ENCODE measurements at regions not wholly inside any gene's neighbourhood (a gene's known extent, or its start where the extent isn't known, plus 50 kb on each side); places are given as distances from the start of the nearest gene placed in this dataset.

DNA sequence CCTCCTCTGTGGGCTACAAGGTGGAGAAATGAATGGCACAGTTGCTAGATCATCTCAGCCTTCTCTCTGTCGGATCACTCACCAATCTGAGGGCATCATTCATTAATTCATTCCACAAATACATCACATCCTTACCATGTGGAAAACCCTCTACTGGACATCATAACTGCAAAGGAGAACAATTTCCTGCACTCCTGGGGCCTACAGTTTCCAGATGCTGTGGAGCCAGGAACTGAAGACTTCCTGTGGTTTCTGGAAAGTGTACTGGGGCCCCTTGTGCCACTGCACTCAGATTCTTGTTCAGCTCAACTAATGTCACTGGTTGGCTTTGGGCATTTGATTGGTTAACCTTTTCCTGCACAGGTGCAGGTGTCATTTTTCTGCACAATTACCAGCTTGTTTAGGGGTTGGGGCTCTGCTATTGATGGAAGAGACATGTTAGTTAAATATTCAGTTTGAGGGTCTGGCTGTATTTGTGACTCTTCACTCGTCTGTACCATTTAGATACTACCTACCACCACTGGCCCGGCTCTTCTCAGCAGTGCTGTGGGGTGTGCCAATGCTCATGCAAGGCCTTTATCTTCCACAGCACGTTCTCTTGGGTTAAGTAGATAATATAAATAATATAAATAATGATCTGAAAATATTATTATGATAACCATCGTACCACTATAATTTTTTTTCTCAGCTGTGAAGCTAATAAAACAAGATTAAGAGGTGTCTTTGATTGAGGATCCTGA is 427.3 kb downstream of the TSN start:
- no peak for DNase-seq

DNA sequence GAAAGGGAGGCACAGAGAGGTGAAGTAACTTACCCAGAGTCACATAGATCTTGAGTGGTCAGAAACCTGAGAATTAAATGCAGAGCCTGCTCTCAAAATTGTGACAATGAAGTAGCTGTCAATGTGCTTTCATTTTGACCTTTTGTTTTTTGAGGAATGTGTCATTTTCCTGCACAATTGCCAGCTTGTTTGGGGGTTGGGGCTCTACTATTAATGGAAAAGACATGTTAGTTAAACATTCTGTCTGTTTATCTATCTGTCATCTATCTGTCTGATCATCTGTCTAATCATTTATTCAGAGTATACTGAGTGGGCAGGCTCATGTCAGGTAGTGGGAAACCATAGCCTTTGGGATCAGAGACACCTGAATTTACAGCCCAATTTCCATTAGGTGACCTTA is 428.4 kb downstream of the TSN start:
- DNase-seq, result no peak

DNA sequence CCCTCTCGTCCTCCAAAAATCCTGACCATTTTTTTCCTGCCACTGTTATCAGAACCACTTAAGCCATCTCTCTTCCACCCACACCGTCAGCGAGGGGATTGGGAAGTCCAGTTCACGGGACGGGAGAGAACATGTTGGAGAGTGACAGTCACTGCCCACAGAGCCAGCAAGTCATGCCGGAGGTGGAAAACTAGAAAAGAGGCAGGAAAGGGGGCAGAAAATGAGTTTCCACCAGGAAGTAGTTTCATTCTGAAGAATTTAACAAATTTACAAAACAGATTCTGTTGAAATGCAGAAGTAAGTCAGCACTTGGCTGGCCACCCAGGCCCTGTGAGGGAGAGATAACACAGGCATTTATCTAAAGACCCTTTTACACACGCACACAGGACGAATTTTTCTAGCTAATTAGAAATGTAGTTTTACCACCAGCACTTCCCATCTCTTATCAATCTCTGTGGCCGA is 431.3 kb downstream of the TSN start:
- no peak for DNase-seq

DNA sequence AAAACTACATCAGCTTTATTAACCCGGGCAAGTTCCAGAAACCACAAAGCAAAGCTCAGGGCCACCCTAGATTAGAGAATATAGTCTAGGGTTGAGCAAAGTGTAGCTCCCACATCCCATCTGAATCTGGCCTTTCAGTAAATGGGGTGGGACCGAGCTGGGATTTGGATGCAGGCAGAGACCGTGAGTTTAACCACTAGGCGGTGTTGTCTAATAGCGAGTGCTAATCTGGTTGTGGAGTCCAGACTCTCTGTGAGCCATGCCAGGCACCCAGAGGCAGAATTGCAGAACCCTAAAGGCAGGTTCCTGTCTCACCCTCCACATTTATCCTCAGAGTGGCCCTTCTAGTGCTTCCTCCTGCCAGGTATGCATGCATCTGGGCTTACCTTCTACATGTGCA is 435.9 kb downstream of the TSN start:
- DNase-seq, result peak; percentile 16

DNA sequence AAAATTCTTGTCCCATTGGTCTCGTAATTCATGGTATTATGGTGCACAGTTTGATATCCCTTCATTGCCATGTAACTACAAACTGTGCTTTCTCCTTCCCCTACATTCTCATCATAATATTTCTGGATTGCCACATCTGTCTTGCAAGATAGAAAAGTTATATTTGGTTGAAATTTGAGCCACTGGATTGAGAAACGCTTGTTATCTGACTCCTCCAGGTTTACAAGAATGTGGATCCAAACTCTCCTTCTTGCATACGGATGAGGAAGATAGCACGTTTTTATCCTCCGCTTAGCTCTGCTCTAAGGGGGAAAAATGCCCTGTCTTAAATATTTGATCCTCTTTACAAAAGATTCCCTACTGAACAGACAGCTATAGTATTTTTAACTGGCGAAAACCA is 438.2 kb downstream of the TSN start:
- DNase-seq, result no peak

DNA sequence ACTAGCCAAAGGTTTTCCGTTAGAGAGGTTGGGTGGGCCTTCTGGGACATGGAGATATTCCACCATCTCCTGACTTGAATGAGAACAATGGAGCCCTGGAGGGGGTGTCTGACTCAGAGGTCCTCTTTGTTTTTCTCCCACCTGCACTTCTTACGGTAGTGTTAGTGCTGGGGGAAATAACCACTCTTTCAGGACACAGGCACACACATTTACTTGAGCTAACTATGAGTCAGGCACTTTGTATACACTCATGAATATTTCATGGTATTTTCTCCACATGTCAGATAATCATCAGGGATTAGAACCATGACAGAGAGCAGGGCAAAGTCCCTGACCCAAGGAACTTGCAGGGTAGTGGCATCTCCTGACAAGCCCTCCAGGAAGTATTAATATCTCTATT is 439.1 kb downstream of the TSN start:
- DNase-seq, result no peak

DNA sequence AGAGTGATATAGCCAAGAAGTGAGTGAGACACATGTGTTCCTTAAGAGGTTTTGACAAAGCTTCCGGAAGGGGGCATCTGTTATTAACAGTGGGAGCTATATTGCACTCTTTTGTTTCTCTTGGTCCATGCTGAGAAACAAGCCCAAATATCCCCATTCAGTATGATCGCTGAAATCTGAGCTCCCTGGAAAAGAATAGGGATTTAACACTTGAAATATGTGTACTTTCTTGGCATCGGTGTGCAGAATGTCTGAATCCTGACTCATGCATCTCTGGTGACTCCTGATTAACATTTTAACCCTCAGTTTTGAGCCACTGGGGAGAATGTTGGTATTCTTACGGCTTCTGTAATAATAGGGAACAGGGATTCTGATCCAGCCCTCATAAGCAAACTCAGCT is 448.1 kb downstream of the TSN start:
- DNase-seq, result no peak

DNA sequence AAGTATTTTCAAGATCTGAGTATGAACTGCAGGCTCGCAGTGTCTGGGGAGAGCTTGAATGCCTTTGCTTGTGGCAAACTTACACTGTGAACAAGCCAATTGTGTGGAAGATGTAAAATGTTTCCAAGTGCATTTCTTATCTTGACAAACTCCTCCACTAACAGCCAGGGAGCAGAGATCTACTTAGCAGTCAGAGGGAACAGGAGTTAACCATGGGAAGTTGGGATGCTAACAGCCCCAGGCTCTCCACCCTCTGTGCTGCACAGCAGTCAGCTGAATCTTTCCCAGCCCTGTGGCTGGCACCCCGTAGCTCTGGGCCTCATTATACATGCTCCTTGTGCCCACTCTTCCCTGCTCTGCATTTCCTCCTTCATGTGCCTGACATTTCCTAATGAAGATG is 450.2 kb downstream of the TSN start:
- DNase-seq, result no peak

DNA sequence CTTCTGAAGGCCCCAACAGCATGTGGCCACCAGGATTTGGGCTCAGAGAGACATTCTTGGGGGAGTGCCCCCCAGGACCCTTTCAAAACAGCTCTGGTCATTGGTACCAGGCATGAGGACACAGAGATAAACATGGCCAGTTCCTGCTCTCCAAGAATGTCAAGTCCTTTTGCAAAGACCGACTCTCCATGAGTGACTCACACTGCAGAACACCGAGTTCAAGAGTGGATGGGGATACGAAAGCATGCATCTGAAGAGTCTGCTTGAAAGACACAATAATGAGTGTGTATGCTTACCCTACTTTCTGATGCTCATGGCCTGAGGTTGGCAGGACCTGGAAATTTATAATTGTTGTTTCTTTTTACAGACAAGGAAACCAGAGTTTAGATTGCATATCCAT is 450.6 kb downstream of the TSN start:
- no peak for DNase-seq

DNA sequence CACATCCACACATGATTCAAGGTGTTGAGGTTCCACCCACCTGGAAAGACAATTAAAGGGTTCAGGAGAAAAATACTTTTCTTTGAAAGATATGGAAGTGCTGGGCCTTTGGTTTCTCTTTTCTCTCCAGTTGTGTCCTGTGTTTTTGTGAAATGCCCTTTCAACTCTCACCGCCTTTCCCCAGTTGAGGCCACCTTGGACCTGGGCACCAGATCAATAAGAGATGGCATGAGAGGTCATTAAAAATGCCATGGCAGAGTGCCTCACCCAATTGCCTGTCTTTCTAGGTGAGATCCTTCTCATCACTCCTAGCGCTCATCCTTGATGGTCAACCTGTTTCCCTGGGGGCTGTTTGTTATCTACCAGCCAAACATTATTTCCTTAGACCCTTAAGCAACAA is 453.9 kb downstream of the TSN start:
- DNase-seq, result no peak

DNA sequence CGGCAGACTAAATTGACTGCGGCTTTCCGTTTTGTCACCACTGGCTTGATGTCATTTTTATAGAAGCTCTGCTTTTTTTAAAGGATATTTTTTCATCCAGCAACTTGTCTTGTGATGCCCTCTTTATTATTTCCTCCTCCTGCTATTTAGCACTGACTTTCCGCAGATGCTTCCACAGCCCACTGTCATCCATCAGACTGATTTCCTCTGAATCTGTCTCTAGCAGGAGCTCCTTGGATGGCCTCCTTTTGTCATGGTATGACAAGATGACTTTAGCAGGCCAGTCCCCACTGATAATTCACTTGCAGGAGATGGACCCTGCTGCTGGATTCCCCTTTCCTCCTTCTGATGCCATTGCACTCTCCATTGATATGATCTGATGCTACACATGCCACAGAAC is 454.6 kb downstream of the TSN start:
- DNase-seq, result no peak

DNA sequence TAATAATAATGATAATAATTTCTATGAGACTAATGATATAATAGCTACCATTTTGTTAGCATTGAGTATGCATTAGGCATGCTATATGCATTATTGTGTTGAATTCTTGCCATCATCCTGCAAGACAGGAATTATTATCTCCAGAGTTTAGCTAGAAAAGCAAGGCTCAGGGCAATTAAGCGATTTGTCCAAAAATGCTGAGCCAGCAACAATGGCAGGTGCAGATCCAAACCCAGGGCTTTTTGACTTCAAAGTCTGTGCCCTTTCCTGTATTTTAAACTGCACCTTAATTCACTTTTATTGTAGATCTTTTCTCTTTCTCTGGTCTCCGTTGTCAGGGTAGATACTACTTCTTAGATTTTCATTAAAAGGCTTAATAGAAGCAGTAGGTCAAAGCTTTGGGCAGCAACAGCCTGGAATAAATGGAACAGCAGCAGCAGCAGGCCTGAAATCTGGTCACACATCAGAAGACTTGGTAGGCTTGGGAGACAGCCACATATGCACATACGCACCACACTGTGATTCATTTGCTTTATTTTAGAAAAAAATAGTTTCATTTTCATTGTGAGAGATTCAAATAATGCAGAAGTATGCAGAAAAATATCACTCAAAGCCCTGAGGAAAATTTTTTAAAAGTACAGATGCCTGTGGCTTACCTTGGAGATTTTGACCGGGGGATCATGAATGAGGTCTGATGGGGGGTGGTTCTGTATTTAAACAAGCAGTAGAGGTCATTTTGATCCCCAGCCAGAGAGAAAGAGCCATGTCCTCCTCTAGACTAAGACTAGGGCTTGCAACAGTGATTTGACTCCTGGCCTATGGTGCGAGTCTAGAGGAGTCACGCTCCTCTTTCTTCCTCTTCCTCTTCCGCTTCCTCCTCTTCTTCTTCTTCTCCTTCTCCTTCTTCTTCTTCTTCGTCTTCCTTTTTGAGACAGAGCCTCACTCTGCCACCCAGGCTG is 455.7 kb downstream of the TSN start:
- no peak for DNase-seq

DNA sequence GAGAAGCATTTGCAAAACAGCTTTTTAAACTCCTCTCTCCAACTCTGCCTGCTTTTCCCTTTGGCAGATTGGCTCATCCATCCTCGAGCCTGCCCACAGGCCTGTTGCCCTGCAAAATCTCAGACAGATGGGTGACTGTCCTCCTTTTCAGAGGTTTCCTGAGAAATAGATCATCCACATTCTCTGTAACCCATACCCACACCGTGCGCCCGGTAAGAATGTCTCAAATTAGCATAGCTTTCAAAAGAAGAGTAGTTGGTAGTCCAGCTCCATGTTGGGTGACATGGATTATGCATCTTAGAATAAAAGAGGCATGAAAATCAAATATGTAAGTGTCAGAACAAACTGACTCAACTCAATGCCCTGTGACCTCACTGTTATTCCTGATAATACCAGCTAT is 457.9 kb downstream of the TSN start:
- DNase-seq, result no peak

DNA sequence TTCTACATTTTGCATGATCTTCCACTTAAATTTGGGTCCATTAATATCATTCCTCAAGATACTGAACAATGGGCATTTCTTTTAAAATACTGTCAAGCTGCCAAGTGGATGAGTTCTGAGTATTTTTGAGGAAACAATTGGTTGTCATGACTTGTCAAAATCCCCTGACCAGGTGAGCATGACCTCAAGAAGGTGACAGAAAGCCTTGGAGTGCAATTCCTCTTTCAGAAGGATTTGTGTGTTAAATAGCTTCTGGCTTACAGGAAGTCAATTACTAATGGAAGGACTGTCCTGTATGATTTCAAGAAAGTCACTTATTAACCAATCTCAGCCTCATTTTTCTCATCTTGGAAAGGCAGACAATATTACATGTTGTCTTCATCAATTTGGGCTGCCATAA is 460.6 kb downstream of the TSN start:
- no peak for DNase-seq

DNA sequence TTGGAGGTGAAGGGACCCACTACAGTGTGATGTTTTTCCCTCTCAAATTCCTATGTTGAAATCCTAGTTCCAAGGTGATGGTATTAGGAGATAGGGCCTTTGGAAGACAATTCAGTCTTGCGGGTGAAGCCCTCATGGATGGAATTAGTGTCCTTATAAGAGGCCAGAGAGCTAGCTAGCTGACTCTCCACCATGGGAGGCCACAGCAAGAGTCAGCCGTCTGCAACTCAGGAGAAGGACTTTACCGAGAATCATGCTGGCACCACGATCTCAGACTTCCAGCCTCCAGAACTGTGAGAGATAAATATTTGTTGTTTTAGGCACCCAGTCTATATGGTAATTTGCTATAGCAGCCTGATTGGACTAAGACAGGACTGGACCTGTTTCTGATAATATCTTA is 461.4 kb downstream of the TSN start:
- no peak for DNase-seq

DNA sequence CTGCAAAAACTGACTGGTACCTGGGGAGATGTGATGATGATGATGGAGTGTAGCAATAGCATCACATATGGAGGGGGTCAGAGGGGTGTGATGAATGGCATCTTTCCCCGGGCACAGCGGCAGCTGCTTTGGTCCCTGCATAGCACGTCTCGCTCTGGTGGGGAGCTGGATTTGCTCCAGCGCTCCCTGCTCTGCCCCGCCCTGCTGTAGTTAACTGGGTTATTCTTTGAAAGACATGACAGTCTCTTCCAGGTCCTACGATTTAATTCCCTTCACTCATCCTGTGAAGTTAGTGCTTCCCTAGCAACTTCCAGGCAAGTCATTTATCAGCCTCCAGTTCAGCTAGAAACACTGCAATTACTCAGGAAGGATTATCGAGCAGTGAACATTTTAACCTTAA is 463.1 kb downstream of the TSN start:
- DNase-seq, result no peak

DNA sequence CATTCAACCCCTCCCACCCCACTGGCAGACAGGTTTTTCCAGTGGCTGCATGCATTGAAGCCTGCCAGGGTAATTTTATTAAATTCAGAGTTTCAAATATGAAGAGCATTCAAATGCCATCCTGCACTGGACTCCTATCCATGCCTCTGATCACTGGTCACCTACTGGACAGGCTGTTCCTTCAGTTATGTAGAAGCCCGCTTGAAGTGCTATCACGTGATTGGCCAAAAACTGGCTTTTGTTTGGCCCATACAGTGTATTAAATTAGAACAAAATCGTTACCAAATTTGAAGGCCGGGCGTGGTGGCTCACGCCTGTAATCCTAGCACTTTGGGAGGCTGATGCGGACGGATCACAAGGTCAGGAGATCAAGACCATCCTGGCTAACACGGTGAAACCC is 464.1 kb downstream of the TSN start:
- no peak for DNase-seq

DNA sequence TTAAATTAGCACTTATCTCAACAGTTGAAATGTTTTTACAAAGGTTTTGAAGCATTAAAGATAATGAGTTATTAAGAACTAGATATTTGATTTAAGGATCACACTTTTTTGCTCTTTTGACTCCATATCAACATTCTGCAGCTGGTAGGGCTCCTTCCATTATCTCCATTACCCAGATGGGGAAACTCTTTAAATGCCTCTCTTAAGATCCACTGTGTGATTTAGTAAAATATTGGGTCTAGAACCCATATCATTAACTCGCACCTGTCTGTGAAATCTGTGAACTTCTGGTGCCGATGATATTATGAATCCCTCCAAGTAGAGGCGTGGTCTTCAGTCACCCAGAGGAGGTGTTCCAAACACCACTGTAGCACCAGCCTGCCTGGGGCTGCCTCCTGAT is 466.2 kb downstream of the TSN start:
- no peak for DNase-seq

DNA sequence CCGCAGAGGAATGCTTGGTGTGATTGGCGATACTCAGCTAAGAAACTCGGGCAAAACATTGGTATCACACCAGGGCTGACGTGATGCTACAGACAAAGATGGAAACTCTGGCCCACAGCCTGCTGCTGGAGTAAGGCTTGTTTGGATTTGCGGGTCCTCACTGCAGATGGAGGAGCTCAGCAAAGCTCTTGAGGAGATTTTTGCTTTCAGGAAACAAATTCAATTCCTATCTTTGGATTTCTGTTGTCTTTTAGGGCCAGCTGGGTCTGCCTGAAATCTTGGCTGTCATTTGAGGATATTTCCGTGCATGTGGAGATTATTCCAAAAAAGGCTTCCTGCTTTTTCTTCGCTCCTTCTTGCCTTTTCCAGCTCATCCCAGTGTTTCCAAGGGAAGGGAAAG is 475.8 kb downstream of the TSN start:
- no peak for DNase-seq

DNA sequence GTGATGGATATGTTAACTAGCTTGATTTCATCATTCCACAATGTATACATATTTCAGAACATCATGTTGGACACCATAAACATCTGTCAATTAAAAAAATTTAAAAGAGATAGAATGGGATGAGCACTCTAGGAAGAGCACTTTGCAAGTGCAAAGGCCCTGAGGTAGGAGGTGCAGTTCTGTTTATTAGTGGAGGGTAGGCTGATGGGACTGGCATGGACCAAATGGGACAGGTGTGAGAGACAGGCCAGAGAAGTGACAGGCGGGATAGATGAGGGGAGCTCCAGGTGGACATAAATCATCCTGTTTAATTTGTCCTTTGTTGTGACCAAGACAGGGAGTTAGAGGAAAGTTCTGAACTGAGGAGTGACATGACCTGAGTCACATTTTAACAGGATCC is 477.9 kb downstream of the TSN start:
- no peak for DNase-seq

DNA sequence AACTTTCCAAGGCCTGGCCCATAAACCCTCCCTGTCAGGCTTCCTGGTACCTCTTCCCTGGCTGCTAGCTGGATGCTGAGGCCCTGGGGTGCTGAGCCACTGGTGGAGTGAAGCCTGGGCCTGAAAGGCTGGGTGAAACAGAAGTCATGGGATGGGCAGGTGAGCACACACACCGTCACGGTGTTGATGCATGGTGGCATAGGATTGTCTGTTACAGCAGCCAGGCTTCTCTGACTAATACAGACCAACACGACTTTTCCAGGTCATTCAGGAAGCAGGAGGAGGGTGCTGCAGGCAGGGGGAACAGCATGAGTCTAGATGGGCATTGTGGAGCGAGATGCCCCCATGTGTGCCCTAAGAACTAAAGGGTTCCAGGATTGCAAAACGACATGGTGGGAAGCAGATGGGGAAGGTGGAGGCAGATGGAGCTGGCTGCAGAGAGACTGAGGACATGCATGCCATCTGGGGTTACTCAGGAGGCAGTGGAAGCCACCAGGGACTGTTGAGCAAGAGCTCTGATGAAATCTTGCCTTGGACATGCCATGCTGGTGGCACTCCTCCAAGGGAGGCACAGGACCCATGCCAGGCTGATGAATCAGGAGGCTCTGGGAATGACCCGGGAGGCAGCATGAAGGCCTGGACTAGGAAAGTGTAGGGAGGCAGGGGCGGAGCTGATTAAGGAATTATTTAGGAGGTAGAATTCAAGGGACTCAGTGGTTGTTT is 480.9 kb downstream of the TSN start:
- no peak for DNase-seq

DNA sequence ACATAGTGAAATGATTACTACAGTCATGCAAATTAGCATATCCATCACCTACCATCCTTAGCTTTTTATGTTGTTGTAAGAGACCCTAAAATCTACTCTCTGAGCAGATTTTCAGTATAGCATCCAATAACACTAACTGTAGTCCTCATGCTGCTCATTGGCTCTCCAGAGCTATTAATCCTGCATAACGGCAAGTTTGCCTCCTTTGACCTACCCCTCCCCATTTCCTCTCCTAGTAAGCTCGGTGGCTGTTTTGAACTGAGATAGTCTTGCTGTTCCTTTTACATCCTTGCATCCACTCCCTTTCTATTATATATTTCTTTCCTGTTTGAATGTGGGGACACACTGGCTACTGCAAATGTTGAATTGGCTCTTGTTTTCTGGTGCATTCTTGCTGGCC is 481.5 kb downstream of the TSN start:
- no peak for DNase-seq

DNA sequence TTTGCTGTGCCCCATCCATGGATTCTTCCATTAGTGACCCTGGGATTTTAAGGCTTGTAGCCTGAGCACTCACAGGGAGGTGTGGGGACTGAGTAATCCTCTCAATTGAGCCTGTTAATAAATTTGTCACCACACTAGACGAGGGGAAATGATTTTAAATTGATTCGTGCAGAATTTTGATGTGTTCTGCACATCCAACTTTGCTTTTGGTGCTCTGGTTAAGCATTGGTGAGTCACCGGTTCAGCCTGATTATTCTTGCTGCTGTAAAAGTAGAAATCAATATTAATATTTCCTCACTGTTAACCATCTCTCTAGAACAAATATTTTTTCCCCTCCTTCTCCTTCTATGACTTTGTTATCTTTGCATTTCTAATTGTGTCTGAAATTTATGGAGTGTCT is 482.0 kb downstream of the TSN start:
- DNase-seq, result no peak
